ENCODE measurements at regions not wholly inside any gene's neighbourhood (a gene's known extent, or its start where the extent isn't known, plus 50 kb on each side); places are given as distances from the start of the nearest gene placed in this dataset.

GRCh38 chr1:60577029-60577428 lies 503.5 kb upstream of the C1orf87 start:
- H3K9me3 Mint-ChIP-seq, result peaks cover 0 to 5% (median 0%) of the 10 kb centered on the region in 7 donors

GRCh38 chr1:60575326-60575977 lies 501.9 kb upstream of the C1orf87 start:
- H3K4me1 Mint-ChIP-seq, result no peaks in the 10 kb centered on the region
- H3K27ac Mint-ChIP-seq, result no peak overlapping the region
- no peak overlapping the region for H3K27ac ChIP-seq (ENCODE audit: insufficient read depth, low read length, poor library complexity, severe bottlenecking)
- no peaks in the 10 kb centered on the region for H3K4me1 ChIP-seq (ENCODE audit: control insufficient read depth, insufficient read depth, low read length, poor library complexity, severe bottlenecking)
- no peaks in the 10 kb centered on the region for H3K27me3 ChIP-seq (ENCODE audit: control insufficient read depth, insufficient read depth, low read length)
- no peak for ATAC-seq (ENCODE audit: low read depth in 2 of 2)
- H3K36me3 Mint-ChIP-seq, result no peaks in the 10 kb centered on the region
- H3K9me3 Mint-ChIP-seq, result peaks cover 0 to 8% (median under 1%) of the 10 kb centered on the region in 7 donors
- DNase-seq, result no peak
- H3K27me3 Mint-ChIP-seq, result no peaks in the 10 kb centered on the region
- no peaks in the 10 kb centered on the region for H3K9me3 ChIP-seq (ENCODE audit: control insufficient read depth in 2 of 2, low read length in 2 of 2)
- H3K4me3 Mint-ChIP-seq, result no peak overlapping the region
- no peaks in the 10 kb centered on the region for H3K36me3 ChIP-seq (ENCODE audit: control insufficient read depth, insufficient read depth, low read length)
- no peak overlapping the region for H3K4me3 ChIP-seq (ENCODE audit: low read depth, low read length)

More at GRCh38 chr1:60577029-60577428, 503.5 kb upstream of the C1orf87 start:
- Histone ChIP-seq H3K9me3 (ENCODE audit: control insufficient read depth in 2 of 2, low read length in 2 of 2) (no peaks in the 10 kb centered on the region), H3K27ac (ENCODE audit: insufficient read depth, low read length, poor library complexity, severe bottlenecking) (no peak overlapping the region), H3K4me1 (ENCODE audit: control insufficient read depth, insufficient read depth, low read length, poor library complexity, severe bottlenecking) (no peaks in the 10 kb centered on the region), H3K27me3 (ENCODE audit: control insufficient read depth, insufficient read depth, low read length) (no peaks in the 10 kb centered on the region), H3K4me3 (ENCODE audit: low read depth, low read length) (no peak overlapping the region), H3K36me3 (ENCODE audit: control insufficient read depth, insufficient read depth, low read length) (no peaks in the 10 kb centered on the region)
- DNase-seq (no peak), ATAC-seq (ENCODE audit: low read depth in 2 of 2) (no peak)
- Mint-ChIP-seq H3K4me1 (no peaks in the 10 kb centered on the region), H3K36me3 (no peaks in the 10 kb centered on the region), H3K27me3 (no peaks in the 10 kb centered on the region), H3K27ac (no peak overlapping the region), H3K4me3 (no peak overlapping the region)

GRCh38 chr1:60573726-60574409 lies 500.3 kb upstream of the C1orf87 start:
- Histone ChIP-seq H3K27ac (ENCODE audit: insufficient read depth, low read length, poor library complexity, severe bottlenecking) (no peak overlapping the region), H3K27me3 (ENCODE audit: control insufficient read depth, insufficient read depth, low read length) (no peaks in the 10 kb centered on the region), H3K4me1 (ENCODE audit: control insufficient read depth, insufficient read depth, low read length, poor library complexity, severe bottlenecking) (no peaks in the 10 kb centered on the region), H3K9me3 (ENCODE audit: control insufficient read depth in 2 of 2, low read length in 2 of 2) (no peaks in the 10 kb centered on the region), H3K36me3 (ENCODE audit: control insufficient read depth, insufficient read depth, low read length) (no peaks in the 10 kb centered on the region), H3K4me3 (ENCODE audit: low read depth, low read length) (no peak overlapping the region)
- Mint-ChIP-seq H3K36me3 (no peaks in the 10 kb centered on the region), H3K27ac (no peak overlapping the region), H3K27me3 (no peaks in the 10 kb centered on the region), H3K9me3 (peaks cover 0 to 8% (median 2%) of the 10 kb centered on the region in 7 donors), H3K4me1 (no peaks in the 10 kb centered on the region), H3K4me3 (no peak overlapping the region)
- ATAC-seq (ENCODE audit: low read depth in 2 of 2) (no peak), DNase-seq (no peak)

GRCh38 chr1:60573121-60573520 lies 499.6 kb upstream of the C1orf87 start:
- Mint-ChIP-seq H3K27me3 (no peaks in the 10 kb centered on the region), H3K4me3 (no peak overlapping the region), H3K36me3 (no peaks in the 10 kb centered on the region), H3K9me3 (peaks cover 0 to 8% (median 2%) of the 10 kb centered on the region in 7 donors), H3K4me1 (no peaks in the 10 kb centered on the region), H3K27ac (no peak overlapping the region)
- Histone ChIP-seq H3K4me1 (ENCODE audit: control insufficient read depth, insufficient read depth, low read length, poor library complexity, severe bottlenecking) (no peaks in the 10 kb centered on the region), H3K4me3 (ENCODE audit: low read depth, low read length) (no peak overlapping the region), H3K27me3 (ENCODE audit: control insufficient read depth, insufficient read depth, low read length) (no peaks in the 10 kb centered on the region), H3K36me3 (ENCODE audit: control insufficient read depth, insufficient read depth, low read length) (no peaks in the 10 kb centered on the region), H3K9me3 (ENCODE audit: control insufficient read depth in 2 of 2, low read length in 2 of 2) (no peaks in the 10 kb centered on the region), H3K27ac (ENCODE audit: insufficient read depth, low read length, poor library complexity, severe bottlenecking) (no peak overlapping the region)
- DNase-seq, result no peak
- ATAC-seq (ENCODE audit: low read depth in 2 of 2), result no peak

- Histone ChIP-seq H3K4me1 (ENCODE audit: control insufficient read depth, insufficient read depth, low read length, poor library complexity, severe bottlenecking) (no peaks in the 10 kb centered on the region), H3K4me3 (ENCODE audit: low read depth, low read length) (no peak overlapping the region), H3K27ac (ENCODE audit: insufficient read depth, low read length, poor library complexity, severe bottlenecking) (no peak overlapping the region), H3K27me3 (ENCODE audit: control insufficient read depth, insufficient read depth, low read length) (no peaks in the 10 kb centered on the region), H3K9me3 (ENCODE audit: control insufficient read depth in 2 of 2, low read length in 2 of 2) (no peaks in the 10 kb centered on the region), H3K36me3 (ENCODE audit: control insufficient read depth, insufficient read depth, low read length) (no peaks in the 10 kb centered on the region)
- no peaks in the 10 kb centered on the region for H3K36me3 Mint-ChIP-seq
- no peak overlapping the region for H3K27ac Mint-ChIP-seq
- peaks cover 0 to 8% (median 2%) of the 10 kb centered on the region in 7 donors for H3K9me3 Mint-ChIP-seq
- no peaks in the 10 kb centered on the region for H3K27me3 Mint-ChIP-seq
- H3K4me3 Mint-ChIP-seq, result no peak overlapping the region
- DNase-seq (no peak), ATAC-seq (ENCODE audit: low read depth in 2 of 2) (no peak)
- no peaks in the 10 kb centered on the region for H3K4me1 Mint-ChIP-seq
These were observed 498.8 kb upstream of the C1orf87 start for GRCh38 chr1:60572378-60572777.

GRCh38 chr1:60571811-60572210 lies 498.2 kb upstream of the C1orf87 start:
- no peaks in the 10 kb centered on the region for H3K36me3 Mint-ChIP-seq
- H3K27ac Mint-ChIP-seq, result no peak overlapping the region
- H3K27ac ChIP-seq (ENCODE audit: insufficient read depth, low read length, poor library complexity, severe bottlenecking), result no peak overlapping the region
- no peak overlapping the region for H3K4me3 ChIP-seq (ENCODE audit: low read depth, low read length)
- peaks cover 0 to 8% (median 2%) of the 10 kb centered on the region in 7 donors for H3K9me3 Mint-ChIP-seq
- DNase-seq, result no peak
- H3K27me3 Mint-ChIP-seq, result no peaks in the 10 kb centered on the region
- no peak overlapping the region for H3K4me3 Mint-ChIP-seq
- ATAC-seq (ENCODE audit: low read depth in 2 of 2), result no peak
- H3K4me1 Mint-ChIP-seq, result no peaks in the 10 kb centered on the region
- H3K36me3 ChIP-seq (ENCODE audit: control insufficient read depth, insufficient read depth, low read length), result no peaks in the 10 kb centered on the region
- no peaks in the 10 kb centered on the region for H3K9me3 ChIP-seq (ENCODE audit: control insufficient read depth in 2 of 2, low read length in 2 of 2)
- no peaks in the 10 kb centered on the region for H3K4me1 ChIP-seq (ENCODE audit: control insufficient read depth, insufficient read depth, low read length, poor library complexity, severe bottlenecking)
- no peaks in the 10 kb centered on the region for H3K27me3 ChIP-seq (ENCODE audit: control insufficient read depth, insufficient read depth, low read length)

- no peaks in the 10 kb centered on the region for H3K36me3 ChIP-seq (ENCODE audit: control insufficient read depth, insufficient read depth, low read length)
- no peak for DNase-seq
- H3K9me3 Mint-ChIP-seq, result peaks cover 0 to 9% (median 0%) of the 10 kb centered on the region in 7 donors
- no peaks in the 10 kb centered on the region for H3K4me1 ChIP-seq (ENCODE audit: control insufficient read depth, insufficient read depth, low read length, poor library complexity, severe bottlenecking)
- no peak overlapping the region for H3K27ac ChIP-seq (ENCODE audit: insufficient read depth, low read length, poor library complexity, severe bottlenecking)
- no peak for ATAC-seq (ENCODE audit: low read depth in 2 of 2)
- no peaks in the 10 kb centered on the region for H3K27me3 ChIP-seq (ENCODE audit: control insufficient read depth, insufficient read depth, low read length)
- no peaks in the 10 kb centered on the region for H3K27me3 Mint-ChIP-seq
- no peaks in the 10 kb centered on the region for H3K4me1 Mint-ChIP-seq
- no peak overlapping the region for H3K4me3 ChIP-seq (ENCODE audit: low read depth, low read length)
- H3K36me3 Mint-ChIP-seq, result no peaks in the 10 kb centered on the region
- H3K9me3 ChIP-seq (ENCODE audit: control insufficient read depth in 2 of 2, low read length in 2 of 2), result no peaks in the 10 kb centered on the region
- no peak overlapping the region for H3K4me3 Mint-ChIP-seq
- H3K27ac Mint-ChIP-seq, result peak overlapping the region in 1 of 3 donors; percentile 5
These were observed 495.6 kb upstream of the C1orf87 start for GRCh38 chr1:60569189-60569588.

- Mint-ChIP-seq H3K4me3 (no peak overlapping the region), H3K4me1 (no peaks in the 10 kb centered on the region), H3K27ac (no peak overlapping the region), H3K27me3 (no peaks in the 10 kb centered on the region), H3K9me3 (peaks cover 0 to 9% (median 6%) of the 10 kb centered on the region in 7 donors), H3K36me3 (no peaks in the 10 kb centered on the region)
- Histone ChIP-seq H3K27me3 (ENCODE audit: control insufficient read depth, insufficient read depth, low read length) (no peaks in the 10 kb centered on the region), H3K27ac (ENCODE audit: insufficient read depth, low read length, poor library complexity, severe bottlenecking) (no peak overlapping the region), H3K4me3 (ENCODE audit: low read depth, low read length) (no peak overlapping the region), H3K36me3 (ENCODE audit: control insufficient read depth, insufficient read depth, low read length) (no peaks in the 10 kb centered on the region), H3K9me3 (ENCODE audit: control insufficient read depth in 2 of 2, low read length in 2 of 2) (no peaks in the 10 kb centered on the region), H3K4me1 (ENCODE audit: control insufficient read depth, insufficient read depth, low read length, poor library complexity, severe bottlenecking) (no peaks in the 10 kb centered on the region)
- ATAC-seq (ENCODE audit: low read depth in 2 of 2) (no peak), DNase-seq (no peak)
These were observed 493.7 kb upstream of the C1orf87 start for GRCh38 chr1:60567256-60567655.
